ENCODE measurements at regions not wholly inside any gene's neighbourhood (a gene's known extent, or its start where the extent isn't known, plus 50 kb on each side); places are given as distances from the start of the nearest gene placed in this dataset.

GRCh38 chr15:101120987-101121386 is 130.9 kb downstream of the CHSY1 start:
- H3K4me3 ChIP-seq (replicated peaks; ENCODE audit: low read depth, low read length), result no peak overlapping the region
- no peaks in the 10 kb centered on the region for H3K36me3 ChIP-seq (ENCODE audit: control insufficient read depth, insufficient read depth, low read length)
- H3K27me3 ChIP-seq (replicated peaks; ENCODE audit: control insufficient read depth, insufficient read depth, low read length), result no peaks in the 10 kb centered on the region
- DNase-seq (ENCODE audit: extremely low read depth, insufficient read length), result no peak
- no peak for TF ChIP-seq CTCF (IDR thresholded peaks at IDR 0.05; ENCODE audit: insufficient read depth, low read length, poor library complexity, severe bottlenecking)

- DNase-seq (ENCODE audit: extremely low read depth, insufficient read length), result no peak
- TF ChIP-seq CTCF (IDR thresholded peaks at IDR 0.05; ENCODE audit: insufficient read depth, low read length, poor library complexity, severe bottlenecking), result no peak
- Histone ChIP-seq H3K27me3 (replicated peaks; ENCODE audit: control insufficient read depth, insufficient read depth, low read length) (no peaks in the 10 kb centered on the region), H3K4me3 (replicated peaks; ENCODE audit: low read depth, low read length) (no peak overlapping the region), H3K36me3 (ENCODE audit: control insufficient read depth, insufficient read depth, low read length) (no peaks in the 10 kb centered on the region)
Observed at GRCh38 chr15:101120473-101120872, 131.4 kb downstream of the CHSY1 start.

Measured in GM06990 (cell line).